Lower leg skin (tissue), 4 donors: ENCODE measurements at regions not wholly inside any gene's neighbourhood (a gene's known extent, or its start where the extent isn't known, plus 50 kb on each side); places are given as distances from the start of the nearest gene placed in this dataset.

ENCODE experiments used
- DNase-seq, 2 donors: peaks; one replicate each; pipeline ENCODE4 v3.0.0-alpha.2; 2019; ENCODE audit warnings: low spot score in 2 of 2
- H3K4me3 ChIP-seq: fragments of 200-600 bp; sonication (generic); 2 replicates; pipeline ENCODE4 v1.5.1; 2017; ENCODE audit warnings: mild to moderate bottlenecking, low read depth; ENCODE audit not compliant: poor library complexity, severe bottlenecking
- CTCF ChIP-seq, 3 donors: fragments of 450-650 bp; IDR thresholded peaks; one replicate each; pipeline ENCODE4 v1.5.1; 2016; ENCODE audit warnings: antibody characterized with exemption in 3 of 3, mild to moderate bottlenecking in 3 of 3, moderate library complexity in 2 of 3
- POLR2A ChIP-seq, 2 donors: fragments of 450-650 bp; IDR thresholded peaks; one replicate each; pipeline ENCODE4 v1.6.1; 2016 to 2017; ENCODE audit warnings: antibody characterized with exemption in 2 of 2, mild to moderate bottlenecking in 1 of 2, moderate library complexity in 1 of 2
- WGBS, 2 donors: methylation state at CpG; one replicate each; pipeline ENCODE4 v1.1.5; 2018; 5-methylcytosine and 5-hydroxymethylcytosine counted together
- intact Hi-C: fragments of 100-400 bp; cut with DNase I; formaldehyde crosslinking; loops from one replicate; pipeline ENCODE4 v1.15.0; 2023; ENCODE audit warnings: low total_unique reads

- intact Hi-C loops: no loop called here
- TF ChIP-seq CTCF (IDR thresholded peaks at IDR 0.05) (no peak), POLR2A (IDR thresholded peaks at IDR 0.05) (no peak)
- 86 to 87% methylated on average over 1 of the region's 1 CpG for WGBS, 2 donors
- H3K4me3 ChIP-seq: no peak overlapping the region
- DNase-seq: no peak
Observed at GRCh38 chr4:137309424-137309823, 222.9 kb downstream of the PCDH18 start.

GRCh38 chr4:137307806-137308205 is 224.5 kb downstream of the PCDH18 start:
- TF ChIP-seq CTCF (IDR thresholded peaks at IDR 0.05) (no peak), POLR2A (IDR thresholded peaks at IDR 0.05) (no peak)
- DNase-seq: peak in 1 of 2 donors; percentile 29
- intact Hi-C loops: no loop called here

GRCh38 chr4:137300776-137301175 is 231.5 kb downstream of the PCDH18 start:
- intact Hi-C loops: no loop called here
- DNase-seq: no peak
- TF ChIP-seq CTCF (IDR thresholded peaks at IDR 0.05) (no peak), POLR2A (IDR thresholded peaks at IDR 0.05) (no peak)
- H3K4me3 ChIP-seq: no peak overlapping the region

More at GRCh38 chr4:137307806-137308205, 224.5 kb downstream of the PCDH18 start:
- H3K4me3 ChIP-seq: no peak overlapping the region

GRCh38 chr4:137299281-137299680 is 233.0 kb downstream of the PCDH18 start:
- no peak overlapping the region for H3K4me3 ChIP-seq
- no peak for DNase-seq
- WGBS, 2 donors: 88 to 91% methylated on average over 1 of the region's 1 CpG
- TF ChIP-seq POLR2A (IDR thresholded peaks at IDR 0.05): no peak
- TF ChIP-seq CTCF (IDR thresholded peaks at IDR 0.05): no peak
- intact Hi-C loops: no loop called here

- no peak for TF ChIP-seq POLR2A (IDR thresholded peaks at IDR 0.05)
- no peak for TF ChIP-seq CTCF (IDR thresholded peaks at IDR 0.05)
- no peak overlapping the region for H3K4me3 ChIP-seq
- DNase-seq: no peak
- WGBS, 2 donors: 81 to 85% methylated on average over 1 of the region's 1 CpG
- intact Hi-C loops: no loop called here
Observed at GRCh38 chr4:137293281-137293680, 239.0 kb downstream of the PCDH18 start.

- intact Hi-C loops: no loop called here
- DNase-seq: no peak
- H3K4me3 ChIP-seq: no peak overlapping the region
- TF ChIP-seq POLR2A (IDR thresholded peaks at IDR 0.05) (no peak), CTCF (IDR thresholded peaks at IDR 0.05) (no peak)
Observed at GRCh38 chr4:137283737-137284136, 248.6 kb downstream of the PCDH18 start.
